ENCODE measurements at regions not wholly inside any gene's neighbourhood (a gene's known extent, or its start where the extent isn't known, plus 50 kb on each side); places are given as distances from the start of the nearest gene placed in this dataset.
A peak's percentile ranks its signal among the peaks of the same experiment; 100 is the strongest.

DNA sequence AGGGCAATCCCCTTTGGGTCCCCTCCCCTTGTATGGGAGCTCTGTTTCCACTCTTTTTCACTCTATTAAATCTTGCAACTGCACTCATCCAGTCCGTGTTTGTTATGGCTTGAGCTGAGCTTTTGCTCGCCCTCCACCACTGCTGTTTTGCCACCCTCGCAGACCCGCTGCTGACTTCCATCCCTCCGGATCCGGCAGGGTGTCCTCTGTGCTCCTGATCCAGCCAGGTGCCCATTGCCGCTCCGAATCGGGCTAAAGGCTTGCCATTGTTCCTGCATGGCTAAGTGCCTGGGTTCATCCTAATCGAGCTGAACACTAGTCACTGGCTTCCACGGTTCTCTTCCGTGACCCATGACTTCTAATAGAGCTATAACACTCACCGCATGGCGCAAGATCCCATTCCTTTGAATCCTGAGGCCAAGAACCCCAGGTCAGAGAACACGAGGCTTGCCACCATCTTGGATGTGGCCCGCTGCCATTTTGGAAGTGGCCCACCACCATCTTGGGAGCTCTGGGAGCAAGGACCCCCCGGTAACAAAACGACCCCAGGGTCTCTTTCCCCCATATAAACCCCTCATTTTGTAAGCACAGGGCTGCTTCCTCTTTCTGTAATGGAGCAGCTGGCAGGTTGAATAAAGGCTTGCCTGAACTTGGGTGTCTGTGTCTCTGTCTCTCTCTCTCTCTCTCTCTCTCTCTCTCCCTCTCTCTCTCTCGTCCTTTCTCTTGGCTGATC, 1166.2 kb downstream of the TAF11L14 start (continued):
- no peak for TF ChIP-seq PPARD (CRISPR knock-in tag; IDR thresholded peaks at IDR 0.05)
- no peak for TF ChIP-seq MECOM (CRISPR knock-in tag; IDR thresholded peaks at IDR 0.05)
- no peak for TF ChIP-seq ZNF584 (CRISPR knock-in tag; IDR thresholded peaks at IDR 0.05; ENCODE audit: low read depth)
- TF ChIP-seq, protein P1, sequence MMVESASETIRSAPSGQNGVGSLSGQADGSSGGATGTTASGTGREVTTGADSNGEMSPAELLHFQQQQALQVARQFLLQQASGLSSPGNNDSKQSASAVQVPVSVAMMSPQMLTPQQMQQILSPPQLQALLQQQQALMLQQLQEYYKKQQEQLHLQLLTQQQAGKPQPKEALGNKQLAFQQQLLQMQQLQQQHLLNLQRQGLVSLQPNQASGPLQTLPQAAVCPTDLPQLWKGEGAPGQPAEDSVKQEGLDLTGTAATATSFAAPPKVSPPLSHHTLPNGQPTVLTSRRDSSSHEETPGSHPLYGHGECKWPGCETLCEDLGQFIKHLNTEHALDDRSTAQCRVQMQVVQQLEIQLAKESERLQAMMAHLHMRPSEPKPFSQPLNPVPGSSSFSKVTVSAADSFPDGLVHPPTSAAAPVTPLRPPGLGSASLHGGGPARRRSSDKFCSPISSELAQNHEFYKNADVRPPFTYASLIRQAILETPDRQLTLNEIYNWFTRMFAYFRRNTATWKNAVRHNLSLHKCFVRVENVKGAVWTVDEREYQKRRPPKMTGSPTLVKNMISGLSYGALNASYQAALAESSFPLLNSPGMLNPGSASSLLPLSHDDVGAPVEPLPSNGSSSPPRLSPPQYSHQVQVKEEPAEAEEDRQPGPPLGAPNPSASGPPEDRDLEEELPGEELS (CRISPR knock-in tag; IDR thresholded peaks at IDR 0.05; ENCODE audit: borderline replicate concordance), result no peak
- peak; percentile 88; the same call in 1 of the 2 replicates for TF ChIP-seq DMBX1 (CRISPR knock-in tag; IDR thresholded peaks at IDR 0.05; ENCODE audit: borderline replicate concordance)
- no peak for TF ChIP-seq PML (IDR thresholded peaks at IDR 0.05; ENCODE audit: low read length)
- no peak for TF ChIP-seq SAP30 (IDR thresholded peaks at IDR 0.05; ENCODE audit: borderline replicate concordance, insufficient read depth, low read depth, low read length, poor library complexity, severe bottlenecking)
- TF ChIP-seq RUNX1 (IDR thresholded peaks at IDR 0.05; ENCODE audit: low read depth), result no peak
- peak; percentile 80 for TF ChIP-seq MEF2D (tag; conservative IDR thresholded peaks at IDR 0.05; ENCODE audit: low read depth)
- TF ChIP-seq, protein P2, sequence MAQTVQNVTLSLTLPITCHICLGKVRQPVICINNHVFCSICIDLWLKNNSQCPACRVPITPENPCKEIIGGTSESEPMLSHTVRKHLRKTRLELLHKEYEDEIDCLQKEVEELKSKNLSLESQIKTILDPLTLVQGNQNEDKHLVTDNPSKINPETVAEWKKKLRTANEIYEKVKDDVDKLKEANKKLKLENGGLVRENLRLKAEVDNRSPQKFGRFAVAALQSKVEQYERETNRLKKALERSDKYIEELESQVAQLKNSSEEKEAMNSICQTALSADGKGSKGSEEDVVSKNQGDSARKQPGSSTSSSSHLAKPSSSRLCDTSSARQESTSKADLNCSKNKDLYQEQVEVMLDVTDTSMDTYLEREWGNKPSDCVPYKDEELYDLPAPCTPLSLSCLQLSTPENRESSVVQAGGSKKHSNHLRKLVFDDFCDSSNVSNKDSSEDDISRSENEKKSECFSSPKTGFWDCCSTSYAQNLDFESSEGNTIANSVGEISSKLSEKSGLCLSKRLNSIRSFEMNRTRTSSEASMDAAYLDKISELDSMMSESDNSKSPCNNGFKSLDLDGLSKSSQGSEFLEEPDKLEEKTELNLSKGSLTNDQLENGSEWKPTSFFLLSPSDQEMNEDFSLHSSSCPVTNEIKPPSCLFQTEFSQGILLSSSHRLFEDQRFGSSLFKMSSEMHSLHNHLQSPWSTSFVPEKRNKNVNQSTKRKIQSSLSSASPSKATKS (CRISPR knock-in tag; IDR thresholded peaks at IDR 0.05), result no peak
- TF ChIP-seq, protein P3, sequence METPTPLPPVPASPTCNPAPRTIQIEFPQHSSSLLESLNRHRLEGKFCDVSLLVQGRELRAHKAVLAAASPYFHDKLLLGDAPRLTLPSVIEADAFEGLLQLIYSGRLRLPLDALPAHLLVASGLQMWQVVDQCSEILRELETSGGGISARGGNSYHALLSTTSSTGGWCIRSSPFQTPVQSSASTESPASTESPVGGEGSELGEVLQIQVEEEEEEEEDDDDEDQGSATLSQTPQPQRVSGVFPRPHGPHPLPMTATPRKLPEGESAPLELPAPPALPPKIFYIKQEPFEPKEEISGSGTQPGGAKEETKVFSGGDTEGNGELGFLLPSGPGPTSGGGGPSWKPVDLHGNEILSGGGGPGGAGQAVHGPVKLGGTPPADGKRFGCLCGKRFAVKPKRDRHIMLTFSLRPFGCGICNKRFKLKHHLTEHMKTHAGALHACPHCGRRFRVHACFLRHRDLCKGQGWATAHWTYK (CRISPR knock-in tag; IDR thresholded peaks at IDR 0.05), result 0 out of 2 replicates have a peak, but pooled peaks have one; percentile 46
- TF ChIP-seq, protein P4, sequence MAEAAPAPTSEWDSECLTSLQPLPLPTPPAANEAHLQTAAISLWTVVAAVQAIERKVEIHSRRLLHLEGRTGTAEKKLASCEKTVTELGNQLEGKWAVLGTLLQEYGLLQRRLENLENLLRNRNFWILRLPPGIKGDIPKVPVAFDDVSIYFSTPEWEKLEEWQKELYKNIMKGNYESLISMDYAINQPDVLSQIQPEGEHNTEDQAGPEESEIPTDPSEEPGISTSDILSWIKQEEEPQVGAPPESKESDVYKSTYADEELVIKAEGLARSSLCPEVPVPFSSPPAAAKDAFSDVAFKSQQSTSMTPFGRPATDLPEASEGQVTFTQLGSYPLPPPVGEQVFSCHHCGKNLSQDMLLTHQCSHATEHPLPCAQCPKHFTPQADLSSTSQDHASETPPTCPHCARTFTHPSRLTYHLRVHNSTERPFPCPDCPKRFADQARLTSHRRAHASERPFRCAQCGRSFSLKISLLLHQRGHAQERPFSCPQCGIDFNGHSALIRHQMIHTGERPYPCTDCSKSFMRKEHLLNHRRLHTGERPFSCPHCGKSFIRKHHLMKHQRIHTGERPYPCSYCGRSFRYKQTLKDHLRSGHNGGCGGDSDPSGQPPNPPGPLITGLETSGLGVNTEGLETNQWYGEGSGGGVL (CRISPR knock-in tag; IDR thresholded peaks at IDR 0.05), result peak; percentile 11; the same call in 1 of the 2 replicates
- TF ChIP-seq PRPF4 (IDR thresholded peaks at IDR 0.05; ENCODE audit: insufficient read depth, low read depth, low read length, poor library complexity, severe bottlenecking), result no peak
- no peak for TF ChIP-seq L3MBTL2 (IDR thresholded peaks at IDR 0.05)
- TF ChIP-seq, protein P5, sequence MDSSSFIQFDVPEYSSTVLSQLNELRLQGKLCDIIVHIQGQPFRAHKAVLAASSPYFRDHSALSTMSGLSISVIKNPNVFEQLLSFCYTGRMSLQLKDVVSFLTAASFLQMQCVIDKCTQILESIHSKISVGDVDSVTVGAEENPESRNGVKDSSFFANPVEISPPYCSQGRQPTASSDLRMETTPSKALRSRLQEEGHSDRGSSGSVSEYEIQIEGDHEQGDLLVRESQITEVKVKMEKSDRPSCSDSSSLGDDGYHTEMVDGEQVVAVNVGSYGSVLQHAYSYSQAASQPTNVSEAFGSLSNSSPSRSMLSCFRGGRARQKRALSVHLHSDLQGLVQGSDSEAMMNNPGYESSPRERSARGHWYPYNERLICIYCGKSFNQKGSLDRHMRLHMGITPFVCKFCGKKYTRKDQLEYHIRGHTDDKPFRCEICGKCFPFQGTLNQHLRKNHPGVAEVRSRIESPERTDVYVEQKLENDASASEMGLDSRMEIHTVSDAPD (CRISPR knock-in tag; IDR thresholded peaks at IDR 0.05), result no peak
- TF ChIP-seq RFX5 (IDR thresholded peaks at IDR 0.05; ENCODE audit: low read depth, low read length), result no peak
- 0 out of 2 replicates have a peak, but pooled peaks have one; percentile 45 for TF ChIP-seq ZBTB17 (CRISPR knock-in tag; IDR thresholded peaks at IDR 0.05)
